Body of pancreas (tissue), 4 donors: ENCODE measurements at regions not wholly inside any gene's neighbourhood (a gene's known extent, or its start where the extent isn't known, plus 50 kb on each side); places are given as distances from the start of the nearest gene placed in this dataset.

Experiments used
- ATAC-seq: fragments of 150-250 bp; one replicate; pipeline ENCODE4 v1.9.1; 2016
- DNase-seq, 4 donors: peaks; one replicate each; pipeline ENCODE4 v3.0.0-alpha.2; 2019
- H3K27ac ChIP-seq, 4 donors: fragments of 200-600 bp; sonication (generic); 1 replicate in 3 of 4; 2 replicates in 1 of 4; pipeline versions ENCODE4 v1.5.1 to v1.6.1; 2016 to 2019; ENCODE audit warnings: mild to moderate bottlenecking in 1 of 4, mixed read lengths in 1 of 4, moderate library complexity in 1 of 4
- H3K27me3 ChIP-seq, 2 donors: fragments of 200-600 bp; sonication (generic); one replicate each; pipeline ENCODE4 v1.6.0; 2016; ENCODE audit warnings: mild to moderate bottlenecking in 1 of 2
- H3K36me3 ChIP-seq, 2 donors: fragments of 200-600 bp; sonication (generic); replicated peaks in 1 of 2; 2 replicates each; pipeline ENCODE4 v1.5.1; 2016; ENCODE audit warnings: low read depth in 2 of 2; ENCODE audit not compliant: insufficient read depth in 1 of 2
- H3K4me1 ChIP-seq: fragments of 200-600 bp; sonication (generic); one replicate; pipeline ENCODE4 v1.6.0; 2016
- H3K4me3 ChIP-seq, 2 donors: fragments of 200-600 bp; sonication (generic); 1 replicate in 1 of 2; 2 replicates in 1 of 2; pipeline ENCODE4 v1.5.1; 2016 to 2019
- H3K9me3 ChIP-seq, 3 donors: fragments of 200-600 bp; sonication (generic); 1 replicate in 2 of 3; 2 replicates in 1 of 3; pipeline ENCODE4 v1.5.1; 2016
- POLR2A ChIP-seq, 3 donors: fragments of 450-650 bp; IDR thresholded peaks; one replicate each; pipeline ENCODE4 v1.6.1; 2016; ENCODE audit warnings: antibody characterized with exemption in 3 of 3, mild to moderate bottlenecking in 2 of 3
- WGBS, 2 donors: methylation state at CpG; one replicate each; pipeline ENCODE4 v1.1.5; 2017; 5-methylcytosine and 5-hydroxymethylcytosine counted together
- intact Hi-C: fragments of 100-400 bp; cut with DNase I; formaldehyde crosslinking; loops from one replicate; pipeline ENCODE4 v1.15.1; 2023
- TF ChIP-seq, protein P1 (sequence below), 7 experiments: fragments of 450-650 bp in 4 of 7; fragments of 200-600 bp in 3 of 7; sonication (generic) in 3 of 7; IDR thresholded peaks; one replicate each; pipeline ENCODE4 v1.5.1; 2016 to 2019; ENCODE audit warnings: antibody characterized with exemption in 7 of 7

- 51 to 60% methylated on average over 2 of the region's 2 CpGs for WGBS, 2 donors
- DNase-seq (no peak), ATAC-seq (no peak)
- Histone ChIP-seq H3K36me3 (no peaks in the 10 kb centered on the region), H3K4me3 (no peak overlapping the region), H3K27ac (no peak overlapping the region), H3K9me3 (no peaks in the 10 kb centered on the region), H3K27me3 (no peaks in the 10 kb centered on the region), H3K4me1 (no peaks in the 10 kb centered on the region)
- no peak for TF ChIP-seq POLR2A (IDR thresholded peaks at IDR 0.05)
- TF ChIP-seq, protein P1, sequence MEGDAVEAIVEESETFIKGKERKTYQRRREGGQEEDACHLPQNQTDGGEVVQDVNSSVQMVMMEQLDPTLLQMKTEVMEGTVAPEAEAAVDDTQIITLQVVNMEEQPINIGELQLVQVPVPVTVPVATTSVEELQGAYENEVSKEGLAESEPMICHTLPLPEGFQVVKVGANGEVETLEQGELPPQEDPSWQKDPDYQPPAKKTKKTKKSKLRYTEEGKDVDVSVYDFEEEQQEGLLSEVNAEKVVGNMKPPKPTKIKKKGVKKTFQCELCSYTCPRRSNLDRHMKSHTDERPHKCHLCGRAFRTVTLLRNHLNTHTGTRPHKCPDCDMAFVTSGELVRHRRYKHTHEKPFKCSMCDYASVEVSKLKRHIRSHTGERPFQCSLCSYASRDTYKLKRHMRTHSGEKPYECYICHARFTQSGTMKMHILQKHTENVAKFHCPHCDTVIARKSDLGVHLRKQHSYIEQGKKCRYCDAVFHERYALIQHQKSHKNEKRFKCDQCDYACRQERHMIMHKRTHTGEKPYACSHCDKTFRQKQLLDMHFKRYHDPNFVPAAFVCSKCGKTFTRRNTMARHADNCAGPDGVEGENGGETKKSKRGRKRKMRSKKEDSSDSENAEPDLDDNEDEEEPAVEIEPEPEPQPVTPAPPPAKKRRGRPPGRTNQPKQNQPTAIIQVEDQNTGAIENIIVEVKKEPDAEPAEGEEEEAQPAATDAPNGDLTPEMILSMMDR (IDR thresholded peaks at IDR 0.05): no peak
- intact Hi-C loops: no loop called here
Measured at GRCh38 chr9:19650312-19650711, 138.5 kb downstream of the SLC24A2 start.

- ATAC-seq: no peak
- no peaks in the 10 kb centered on the region for H3K9me3 ChIP-seq
- no peak overlapping the region for H3K27ac ChIP-seq
- no peaks in the 10 kb centered on the region for H3K27me3 ChIP-seq
- H3K4me3 ChIP-seq: no peak overlapping the region
- no peaks in the 10 kb centered on the region for H3K4me1 ChIP-seq
- WGBS, 2 donors: 65 to 70% methylated on average over 4 of the region's 4 CpGs
- TF ChIP-seq, protein P1 (IDR thresholded peaks at IDR 0.05): no peak
- TF ChIP-seq POLR2A (IDR thresholded peaks at IDR 0.05): no peak
- intact Hi-C loops: no loop called here
- DNase-seq: no peak
- no peaks in the 10 kb centered on the region for H3K36me3 ChIP-seq
Measured at GRCh38 chr9:19649336-19650041, 139.3 kb downstream of the SLC24A2 start.

DNA sequence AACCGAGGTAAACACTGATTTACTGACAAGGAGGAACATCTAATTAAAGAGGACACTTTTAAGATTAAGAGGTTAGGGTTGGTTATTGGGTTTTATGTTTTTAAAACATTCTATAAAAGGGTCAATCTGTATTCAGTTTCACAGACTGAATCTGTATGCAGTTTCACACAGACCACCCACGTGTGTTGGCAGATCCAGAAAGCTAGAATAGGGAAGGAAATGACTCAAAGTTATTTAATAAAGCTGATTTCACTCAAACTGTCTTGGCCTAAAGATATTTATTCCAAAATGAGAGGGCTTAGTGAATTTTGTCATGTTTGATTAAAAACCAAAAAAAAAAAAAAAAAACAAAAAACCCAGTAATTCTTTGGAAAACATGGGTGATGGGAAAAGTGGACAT, 140.2 kb downstream of the SLC24A2 start:
- DNase-seq (no peak), ATAC-seq (no peak)
- no peak for TF ChIP-seq POLR2A (IDR thresholded peaks at IDR 0.05)
- TF ChIP-seq, protein P1 (IDR thresholded peaks at IDR 0.05): no peak
- Histone ChIP-seq H3K4me3 (no peak overlapping the region), H3K27me3 (no peaks in the 10 kb centered on the region), H3K36me3 (no peaks in the 10 kb centered on the region), H3K27ac (no peak overlapping the region), H3K4me1 (no peaks in the 10 kb centered on the region), H3K9me3 (no peaks in the 10 kb centered on the region)
- 36 to 56% methylated on average over 2 of the region's 2 CpGs for WGBS, 2 donors
- intact Hi-C loops: no loop called here

DNA sequence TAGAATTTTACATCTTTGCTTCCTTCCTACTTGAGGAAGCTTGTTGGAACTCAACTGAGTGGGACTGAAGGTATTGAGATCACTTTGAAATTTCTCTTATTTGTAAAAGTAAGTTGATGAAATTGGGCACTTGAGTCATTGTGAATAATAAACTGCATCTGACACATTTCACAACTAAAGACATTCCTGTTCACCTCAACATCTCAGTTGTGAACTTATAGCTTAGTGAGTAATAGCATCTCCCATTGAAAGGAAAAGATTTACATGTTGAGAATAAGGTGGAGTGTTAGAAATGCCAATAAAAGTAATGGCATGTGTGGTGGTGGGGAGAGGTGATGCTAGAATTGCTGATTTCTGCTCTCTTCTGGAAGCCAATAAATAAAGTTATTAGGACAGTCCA, 145.0 kb downstream of the SLC24A2 start:
- DNase-seq: no peak
- intact Hi-C loops: no loop called here
- TF ChIP-seq POLR2A (IDR thresholded peaks at IDR 0.05): no peak
- TF ChIP-seq, protein P1 (IDR thresholded peaks at IDR 0.05): no peak

GRCh38 chr9:19642256-19642655, 146.6 kb downstream of the SLC24A2 start:
- no peak overlapping the region for H3K4me3 ChIP-seq
- 63 to 88% methylated on average over 2 of the region's 2 CpGs for WGBS, 2 donors
- H3K4me1 ChIP-seq: no peaks in the 10 kb centered on the region
- no peaks in the 10 kb centered on the region for H3K27me3 ChIP-seq
- DNase-seq: no peak
- no peak for ATAC-seq
- no peaks in the 10 kb centered on the region for H3K9me3 ChIP-seq
- no peaks in the 10 kb centered on the region for H3K36me3 ChIP-seq
- H3K27ac ChIP-seq: no peak overlapping the region
- no peak for TF ChIP-seq POLR2A (IDR thresholded peaks at IDR 0.05)
- TF ChIP-seq, protein P1 (IDR thresholded peaks at IDR 0.05): no peak
- intact Hi-C loops: no loop called here

More for the DNA sequence above, 145.0 kb downstream of the SLC24A2 start:
- Histone ChIP-seq H3K4me3 (no peak overlapping the region), H3K27me3 (no peaks in the 10 kb centered on the region), H3K36me3 (no peaks in the 10 kb centered on the region), H3K27ac (no peak overlapping the region), H3K4me1 (no peaks in the 10 kb centered on the region), H3K9me3 (no peaks in the 10 kb centered on the region)
- ATAC-seq: no peak
